NCI-H146 treated with DMSO at 0.1 percent for 48 hours (cell line): ENCODE measurements at regions not wholly inside any gene's neighbourhood (a gene's known extent, or its start where the extent isn't known, plus 50 kb on each side); places are given as distances from the start of the nearest gene placed in this dataset.

Experiments
- DNase-seq: peaks from one replicate; lab custom pipeline; 2025; ENCODE audit not compliant: unreplicated experiment; lab: John Stamatoyannopoulos, UW

GRCh38 chr1:97999320-97999719 lies 78.5 kb upstream of the DPYD start:
- DNase-seq: no peak

GRCh38 chr1:97996880-97997279 lies 76.0 kb upstream of the DPYD start:
- DNase-seq: no peak

- no peak for DNase-seq
Observed at GRCh38 chr1:97989094-97989680, 68.4 kb upstream of the DPYD start.

GRCh38 chr1:97986041-97987005 lies 65.5 kb upstream of the DPYD start:
- no peak for DNase-seq

GRCh38 chr1:97983126-97983525 lies 62.3 kb upstream of the DPYD start:
- no peak for DNase-seq

GRCh38 chr1:97980530-97980929 lies 59.7 kb upstream of the DPYD start:
- DNase-seq: no peak

- DNase-seq: no peak
Observed at GRCh38 chr1:97976801-97977200, 56.0 kb upstream of the DPYD start.
